ENCODE measurements at regions not wholly inside any gene's neighbourhood (a gene's known extent, or its start where the extent isn't known, plus 50 kb on each side); places are given as distances from the start of the nearest gene placed in this dataset.

DNA sequence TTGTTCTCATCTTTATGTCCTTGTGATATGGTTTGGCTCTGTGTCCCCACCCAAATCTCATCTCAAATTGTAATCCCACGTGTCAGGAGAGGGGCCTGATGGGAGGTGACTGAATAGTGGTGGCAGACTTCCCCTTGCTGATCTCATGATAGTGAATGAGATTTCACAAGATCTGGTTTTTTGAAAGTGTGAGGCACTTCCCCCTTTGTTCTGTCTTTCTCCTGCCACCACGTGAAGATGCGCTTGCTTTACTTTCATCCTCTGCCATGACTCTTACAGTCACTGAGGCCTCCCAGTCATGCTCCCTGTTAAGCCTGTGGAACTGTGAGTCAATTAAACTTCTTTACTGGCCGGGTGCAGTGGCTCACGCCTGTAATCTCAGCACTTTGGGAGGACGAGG lies 161.0 kb downstream of the HERPUD2 start:
- no peak for DNase-seq (ENCODE audit: low read depth)

DNA sequence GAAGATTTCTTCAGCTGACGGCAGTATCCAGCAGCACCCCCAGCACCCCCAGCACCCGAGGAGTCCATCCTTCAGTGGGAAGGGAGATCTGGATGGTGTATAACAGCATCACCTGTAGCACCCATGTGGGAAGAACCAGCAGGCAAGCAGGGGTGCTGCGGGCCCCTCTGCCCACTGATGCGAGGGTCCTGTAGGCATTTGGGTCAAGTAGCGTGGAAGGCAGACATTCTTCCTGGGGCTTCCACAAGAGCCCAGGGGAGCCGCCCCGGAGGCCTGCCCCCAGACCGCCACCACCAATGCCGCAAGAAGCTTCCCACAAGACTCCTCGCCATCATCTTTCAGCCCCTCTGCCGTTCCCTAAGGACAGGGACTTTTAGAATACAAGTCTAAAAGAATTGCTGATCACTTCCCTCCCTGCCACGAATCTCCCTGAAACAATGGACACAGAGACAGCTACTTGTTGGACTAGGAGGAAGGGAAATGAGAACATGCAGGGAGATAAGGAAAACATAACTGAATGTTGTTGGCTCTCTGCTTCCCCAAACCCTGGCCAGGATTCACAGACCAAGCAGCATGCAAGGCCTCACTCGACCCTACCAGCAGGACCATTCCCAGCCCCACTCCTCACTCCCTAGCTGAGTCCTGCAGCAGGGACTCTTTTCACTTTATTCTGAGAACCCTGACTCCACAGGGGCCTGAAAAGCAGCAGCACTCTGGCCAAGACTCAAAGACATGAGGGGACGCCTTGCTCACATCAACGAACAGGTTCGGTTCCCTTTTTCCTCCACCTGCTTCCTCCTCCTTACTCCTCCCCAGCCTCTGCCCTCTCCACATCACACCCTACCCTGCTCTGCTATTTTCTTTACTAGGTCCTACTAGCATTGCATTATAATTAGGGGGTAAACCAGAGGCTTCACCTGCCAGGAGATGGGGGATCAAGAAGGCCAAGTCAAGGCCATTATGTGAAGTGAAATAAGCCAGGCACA lies 164.5 kb downstream of the HERPUD2 start:
- no peak for DNase-seq (ENCODE audit: low read depth)

DNA sequence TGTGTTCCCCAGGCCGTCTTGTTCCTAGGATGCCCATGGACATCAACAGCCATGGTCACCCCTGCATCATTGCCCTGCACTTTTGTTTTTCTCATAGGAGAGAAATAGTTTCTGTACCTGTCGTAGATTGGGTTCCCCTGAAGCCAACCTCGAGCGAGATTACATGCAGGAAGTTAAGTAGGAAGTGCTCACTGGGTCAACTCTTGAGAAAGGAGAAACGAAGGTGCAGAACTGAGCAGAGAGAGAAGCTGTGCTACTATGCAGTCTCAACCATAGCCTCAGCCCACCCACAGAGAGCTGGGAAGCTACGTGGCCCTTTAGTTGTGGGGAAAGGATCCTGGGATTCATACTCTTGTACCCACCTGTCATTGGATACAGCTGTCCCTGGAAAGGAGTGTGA lies 165.2 kb downstream of the HERPUD2 start:
- DNase-seq (ENCODE audit: low read depth) = no peak

DNA sequence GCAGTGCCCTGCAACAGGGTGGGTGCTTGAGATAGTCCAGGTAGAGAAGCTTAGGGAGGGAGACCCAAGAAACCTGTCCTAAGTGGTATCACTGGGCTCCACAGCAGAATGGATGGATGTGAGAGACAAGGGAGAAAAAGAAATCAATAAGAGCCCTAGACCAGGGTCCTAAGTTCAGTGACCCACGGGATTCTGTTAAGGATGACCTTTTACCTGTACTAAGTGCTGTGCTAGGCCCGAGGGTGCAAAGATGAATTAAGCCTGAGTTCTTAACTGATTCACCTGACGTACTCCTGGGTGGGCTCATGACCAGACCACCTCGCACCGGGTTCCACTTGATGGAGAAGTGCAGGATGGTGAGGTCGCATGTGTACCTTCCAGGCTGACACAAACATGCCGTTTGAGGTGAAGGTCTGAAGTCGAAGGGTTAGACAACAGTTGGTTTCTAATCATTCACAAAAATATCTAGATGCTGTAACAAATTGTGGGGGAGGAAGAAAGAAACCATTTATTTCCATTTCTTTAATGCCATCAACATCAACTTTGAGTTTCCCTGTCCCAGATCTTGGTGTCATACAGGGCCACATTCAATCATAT lies 166.5 kb downstream of the HERPUD2 start:
- no peak for DNase-seq (ENCODE audit: low read depth)

DNA sequence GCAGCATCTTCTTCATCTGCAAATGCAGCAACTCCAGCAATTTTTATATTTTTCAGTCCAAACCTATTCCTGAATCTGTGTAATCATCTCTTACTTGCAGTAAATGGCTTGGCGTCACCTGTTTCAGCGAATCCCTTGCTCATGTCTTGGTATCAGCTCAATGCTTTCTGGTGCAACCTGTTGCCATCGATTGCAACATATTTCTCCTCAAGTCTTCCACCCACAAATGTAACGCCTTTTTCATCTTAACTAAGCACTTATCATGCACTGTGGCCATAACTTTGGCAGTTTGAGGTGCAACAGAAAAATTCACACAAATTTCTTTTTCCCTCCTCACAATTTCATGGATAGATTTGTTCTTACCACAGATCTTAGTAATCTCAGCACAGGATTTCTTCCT lies 168.3 kb downstream of the HERPUD2 start:
- no peak for DNase-seq (ENCODE audit: low read depth)

DNA sequence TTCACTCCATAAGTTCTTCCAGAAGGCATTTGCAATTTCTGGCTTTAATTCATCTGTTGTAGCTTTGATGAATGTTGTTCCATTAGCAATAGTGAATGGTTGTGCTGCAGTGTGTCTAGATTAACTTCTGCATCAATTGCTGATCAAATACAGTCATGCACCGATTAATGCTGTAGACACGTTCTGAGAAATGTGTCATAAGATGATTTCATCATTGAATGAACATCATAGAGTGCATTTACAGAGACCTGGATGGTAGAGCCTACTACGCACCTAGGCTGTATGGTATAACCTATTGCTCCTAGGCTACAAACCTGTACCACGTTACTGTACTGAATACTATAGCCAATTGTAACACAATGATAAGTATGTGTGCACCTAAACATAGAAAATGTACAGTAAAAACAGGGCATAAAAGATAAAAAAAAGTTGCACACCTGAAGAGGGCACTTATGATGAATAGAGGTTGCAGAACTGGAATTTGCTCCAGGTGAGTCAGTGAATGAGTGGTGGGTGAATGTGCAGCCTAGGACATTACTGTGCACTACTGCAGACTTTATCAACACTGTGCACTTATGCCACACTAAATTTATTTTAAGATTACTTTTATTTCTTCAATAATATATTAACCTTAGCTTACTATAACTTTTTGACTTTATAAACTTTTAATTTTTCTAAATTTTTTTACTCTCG lies 170.7 kb downstream of the HERPUD2 start:
- DNase-seq (ENCODE audit: low read depth) = no peak

DNA sequence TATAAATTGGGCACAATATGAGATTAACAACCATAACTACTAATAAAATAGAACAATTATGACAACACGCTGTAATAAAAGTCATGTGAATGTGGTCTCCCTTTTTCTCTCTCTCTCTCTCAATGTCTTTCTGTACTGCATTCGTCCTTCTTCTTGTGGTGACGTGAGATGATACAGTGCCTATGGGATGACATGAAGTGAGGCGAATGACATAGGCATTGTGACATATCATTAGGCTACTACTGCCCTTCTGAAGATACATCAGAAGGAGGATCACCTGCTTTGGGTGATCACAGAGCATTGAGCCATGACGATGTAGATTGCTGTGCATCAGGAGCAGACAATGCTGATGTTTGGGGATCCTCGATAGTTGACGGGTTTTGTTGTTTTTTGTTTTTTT lies 171.6 kb downstream of the HERPUD2 start:
- DNase-seq (ENCODE audit: low read depth) = no peak

DNA sequence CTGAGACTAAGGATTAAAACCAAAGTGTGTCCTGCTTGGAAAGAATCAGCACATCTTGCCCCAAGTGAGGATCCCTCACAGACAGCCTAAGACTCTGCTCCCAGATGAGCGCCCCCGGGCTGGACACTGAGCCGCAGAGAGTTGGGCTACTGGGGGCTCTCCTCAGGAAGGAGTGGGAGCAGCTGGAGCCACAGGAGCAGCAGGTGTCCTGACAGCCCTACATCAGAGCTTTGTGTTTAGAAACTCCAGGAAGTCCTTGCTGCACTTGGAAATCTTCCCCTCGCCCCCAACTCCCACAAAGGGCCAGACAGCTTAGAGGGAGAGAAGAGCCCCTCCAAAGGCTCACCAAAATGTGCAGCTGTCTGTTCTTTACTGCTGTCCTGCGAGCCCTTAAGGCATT lies 172.2 kb downstream of the HERPUD2 start:
- no peak for DNase-seq (ENCODE audit: low read depth)

DNA sequence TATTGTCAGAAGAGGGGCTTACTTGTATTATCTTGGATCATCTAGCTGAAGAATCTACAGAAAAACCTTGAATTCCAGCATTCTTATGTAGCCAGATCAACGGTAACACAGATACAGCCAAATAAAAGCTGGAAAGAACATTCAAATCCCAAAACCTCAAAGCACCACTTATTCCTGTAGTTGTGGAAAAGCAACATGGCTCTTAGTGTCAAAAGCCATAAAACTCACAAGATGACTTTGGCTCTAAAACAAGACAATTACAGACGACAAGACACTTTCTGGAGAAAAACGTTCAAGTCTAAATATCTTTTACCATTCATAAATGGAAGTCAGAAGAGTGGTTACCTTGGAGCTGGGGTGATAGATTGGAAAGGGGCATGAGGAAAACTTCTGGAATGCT lies 173.0 kb downstream of the HERPUD2 start:
- no peak for DNase-seq (ENCODE audit: low read depth)

DNA sequence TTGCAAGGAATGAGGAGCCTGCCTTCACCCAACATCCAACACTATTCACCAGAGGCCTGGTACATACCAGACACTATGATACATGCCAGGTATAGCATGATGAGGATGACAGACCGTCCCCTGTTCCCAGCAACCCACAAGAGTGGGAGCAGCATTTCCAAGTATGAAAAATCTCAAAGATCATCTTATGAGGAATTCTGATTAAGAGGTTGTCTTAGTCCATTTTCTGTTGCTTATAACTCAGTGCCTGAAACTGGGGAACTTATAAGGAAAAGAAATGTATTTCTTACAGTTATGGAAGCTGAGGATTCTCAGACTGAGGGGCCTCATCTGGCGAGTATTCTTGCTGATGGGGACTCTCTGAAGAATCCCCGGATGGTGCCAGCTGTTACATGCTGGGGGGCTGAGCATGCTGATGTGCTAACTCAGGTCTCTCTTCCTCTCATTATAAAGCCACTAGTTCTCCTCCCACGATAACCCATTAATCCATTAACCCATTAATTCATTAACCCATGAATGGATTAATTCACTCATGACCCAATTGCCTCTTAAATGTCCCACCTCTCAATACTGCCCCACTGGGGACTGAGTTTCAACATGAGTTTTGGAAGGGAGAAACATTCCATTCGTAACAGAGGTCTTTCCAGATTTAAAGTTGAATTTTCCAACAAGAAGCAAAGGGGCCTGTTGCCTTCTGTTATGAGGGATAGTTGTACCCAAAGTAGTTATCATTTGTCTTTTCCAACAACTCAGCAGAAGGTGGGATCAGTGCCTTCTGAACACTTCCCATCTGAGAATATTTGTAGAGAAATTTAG lies 173.9 kb downstream of the HERPUD2 start:
- no peak for DNase-seq (ENCODE audit: low read depth)

DNA sequence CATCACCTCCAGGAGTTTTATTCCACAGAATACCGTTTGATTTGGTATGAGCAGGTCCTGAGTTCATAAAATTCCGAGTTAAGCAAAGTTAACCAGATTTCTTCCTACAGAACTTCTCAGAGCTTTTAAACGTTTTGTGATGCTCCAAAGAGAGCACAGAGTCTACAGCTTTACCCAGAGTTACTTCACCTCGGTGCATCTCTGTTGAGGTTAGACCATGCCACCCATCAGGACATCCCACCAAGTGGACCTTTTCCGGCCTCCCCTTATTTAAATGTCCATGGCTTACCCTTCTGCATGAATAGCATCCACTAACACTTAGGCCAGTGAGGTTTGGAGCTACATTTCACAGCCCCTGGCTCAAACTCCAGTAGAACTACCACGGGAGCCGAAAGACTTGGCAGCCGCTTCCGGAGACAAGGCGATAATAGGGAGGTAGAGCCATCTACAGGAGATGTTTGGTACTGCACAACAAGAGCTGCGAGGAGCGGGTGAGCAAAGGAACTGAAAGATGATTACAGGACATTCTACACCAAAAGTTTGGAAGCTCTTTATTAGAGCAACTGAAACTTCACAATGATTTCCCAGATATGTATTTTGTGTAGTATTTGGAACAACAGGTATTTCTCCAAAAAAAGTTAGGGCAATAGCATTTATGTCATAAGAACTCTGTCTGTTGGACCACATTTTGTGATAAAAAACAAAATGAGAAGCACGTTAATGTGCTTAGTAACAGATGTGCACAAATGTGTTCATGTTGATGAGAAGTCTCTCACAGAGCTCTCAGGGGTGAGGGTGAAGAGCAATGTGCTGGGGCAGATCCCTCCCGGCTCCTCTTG lies 174.7 kb downstream of the HERPUD2 start:
- DNase-seq (ENCODE audit: low read depth) = peak; percentile 46

DNA sequence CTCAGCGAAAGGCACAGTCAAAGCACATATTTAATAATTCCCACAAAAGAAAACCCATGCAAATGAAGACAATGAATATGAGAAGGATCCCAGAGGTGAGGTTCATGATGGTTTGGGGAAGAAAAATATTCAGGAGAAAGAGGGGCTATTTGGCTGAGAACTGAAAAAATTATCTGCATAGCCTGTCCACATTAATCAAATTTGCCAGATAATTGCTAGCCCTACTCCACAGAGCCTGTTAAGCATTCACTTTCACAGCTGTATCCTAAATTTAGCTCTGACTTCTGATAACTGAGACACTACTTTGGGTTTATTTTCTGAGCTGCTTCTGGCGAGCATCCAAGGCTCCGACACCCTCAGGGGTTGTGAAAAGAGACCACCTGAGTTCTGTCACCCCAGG lies 176.2 kb downstream of the HERPUD2 start:
- no peak for DNase-seq (ENCODE audit: low read depth)

DNA sequence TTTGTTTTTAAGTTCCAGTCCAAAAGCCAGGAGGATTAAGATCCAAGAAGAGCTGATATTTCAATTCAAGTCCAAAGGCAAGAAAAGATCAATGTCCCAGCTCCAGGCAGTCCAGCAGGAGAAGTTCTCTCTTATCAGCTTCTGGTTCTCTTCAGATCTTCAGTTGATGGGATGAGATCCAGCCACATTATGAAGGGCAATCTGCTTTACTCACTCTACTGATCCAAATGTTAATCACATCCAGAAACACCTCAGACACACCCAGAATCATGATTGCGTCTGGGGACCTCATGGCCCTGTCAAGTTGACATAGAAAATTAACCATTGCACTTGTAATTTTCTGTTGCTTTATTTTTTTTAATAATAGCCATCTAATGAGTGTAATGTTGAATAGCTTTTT lies 178.4 kb downstream of the HERPUD2 start:
- no peak for DNase-seq (ENCODE audit: low read depth)

DNA sequence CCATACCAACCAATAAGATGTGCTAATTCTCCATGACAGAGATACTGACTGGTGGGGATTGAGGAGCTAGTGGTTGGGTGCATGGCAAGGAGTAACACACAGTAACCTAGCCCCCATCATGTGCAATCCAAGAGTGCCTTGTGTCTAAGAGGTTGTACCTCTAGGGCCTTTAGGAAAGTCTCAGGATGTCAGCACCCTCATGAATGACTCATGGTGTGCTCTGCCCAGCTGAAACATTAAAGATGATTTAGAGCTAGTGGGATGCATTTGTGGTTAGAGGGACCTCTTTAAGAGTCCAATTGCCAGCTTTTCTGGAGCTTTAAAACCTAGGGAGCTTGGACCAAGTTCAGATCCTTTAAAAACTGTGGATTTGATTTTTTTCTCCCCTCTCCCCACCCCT lies 181.1 kb downstream of the HERPUD2 start:
- no peak for DNase-seq (ENCODE audit: low read depth)

DNA sequence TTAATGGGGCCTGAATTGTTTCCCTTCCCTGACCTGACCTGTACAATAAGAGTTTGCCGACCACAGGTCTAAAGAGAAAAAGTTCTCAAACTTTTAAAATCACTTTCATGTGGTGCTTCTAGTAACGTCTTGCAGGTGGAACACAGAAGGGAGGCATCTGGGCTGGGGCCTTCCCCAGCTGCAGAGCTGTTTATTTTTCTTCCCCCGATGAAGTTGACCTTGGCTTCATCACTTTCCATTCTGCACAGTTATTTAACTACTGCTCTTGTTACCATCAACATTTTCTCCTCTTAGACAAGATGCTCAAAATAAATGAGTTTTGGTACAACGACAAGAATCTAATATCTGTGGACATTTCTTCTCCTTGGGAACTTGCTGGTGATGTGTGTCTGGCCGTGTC lies 181.7 kb downstream of the HERPUD2 start:
- no peak for DNase-seq (ENCODE audit: low read depth)

DNA sequence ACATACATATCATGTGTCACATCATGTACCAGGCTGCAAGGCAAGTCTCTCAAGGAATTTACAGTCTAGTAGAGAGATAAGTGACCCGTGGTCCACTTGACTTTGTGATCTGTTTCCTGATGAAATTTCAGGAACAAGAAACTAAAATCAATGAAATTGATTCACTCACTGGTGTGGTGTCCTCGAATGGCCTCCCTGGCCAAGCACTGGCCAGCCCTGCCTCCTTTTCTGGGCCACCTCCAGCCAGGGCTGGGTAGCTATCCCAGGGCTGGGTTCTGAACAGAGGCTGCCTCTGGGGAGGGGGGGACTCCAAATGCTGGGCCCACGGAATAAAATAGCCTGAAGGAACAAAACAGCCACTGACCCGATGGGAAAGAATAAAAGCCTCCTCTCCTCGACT lies 182.2 kb downstream of the HERPUD2 start:
- DNase-seq (ENCODE audit: low read depth) = no peak

DNA sequence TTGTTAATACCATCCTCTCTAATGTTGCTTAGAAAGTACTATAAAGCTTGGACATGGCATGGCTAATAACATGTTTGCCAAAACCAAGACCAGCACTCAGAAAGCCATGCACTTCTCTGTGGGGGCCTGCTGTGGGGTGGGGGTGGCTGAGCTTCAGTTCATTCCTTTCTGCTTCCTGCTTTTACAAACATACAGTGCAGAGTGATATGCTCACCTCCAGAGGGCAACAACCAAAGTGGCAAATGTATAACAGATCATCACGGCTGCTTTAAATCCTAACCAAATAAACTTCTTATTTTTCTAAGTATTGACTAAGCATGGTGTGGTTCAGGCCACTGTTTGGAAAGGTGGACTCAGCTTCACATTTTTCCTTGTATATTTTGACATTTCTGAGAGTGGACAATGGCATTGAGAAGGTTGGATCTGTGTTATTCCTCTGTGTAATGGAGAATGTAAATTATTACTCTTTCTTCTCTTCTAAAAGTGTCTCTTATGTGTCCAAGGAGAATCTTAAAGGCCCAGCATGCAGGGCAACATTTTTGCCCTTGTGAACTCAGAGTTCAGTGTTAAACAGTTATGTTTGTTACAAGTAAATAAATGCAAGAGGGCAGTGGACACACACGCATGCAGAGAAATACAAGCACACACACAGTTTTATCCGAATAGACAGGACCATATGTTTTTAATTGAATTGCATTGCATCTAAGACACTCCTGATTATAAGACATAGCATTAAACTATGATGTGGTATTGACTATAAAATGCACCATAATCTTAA lies 186.1 kb downstream of the HERPUD2 start:
- no peak for DNase-seq (ENCODE audit: low read depth)

DNA sequence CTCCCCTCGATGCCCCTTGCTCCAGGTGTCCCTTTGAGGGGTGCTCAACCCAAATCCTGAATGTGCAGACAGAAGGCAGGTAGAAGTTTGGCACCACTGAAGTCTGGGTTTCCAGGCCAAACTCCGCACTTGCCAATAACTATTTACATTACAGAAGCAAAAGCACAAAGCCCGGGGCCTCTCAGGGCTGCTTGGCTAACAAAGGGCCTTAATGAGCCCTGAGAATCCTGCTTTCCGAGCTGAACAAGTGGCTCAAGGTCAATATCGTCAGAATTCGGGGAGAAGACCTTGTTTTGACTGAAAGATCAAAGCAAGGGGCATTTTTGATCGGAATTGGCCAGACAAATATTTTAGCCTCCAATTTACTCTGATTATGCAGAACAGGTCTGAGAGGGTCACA lies 189.9 kb downstream of the HERPUD2 start:
- DNase-seq (ENCODE audit: low read depth) = no peak

DNA sequence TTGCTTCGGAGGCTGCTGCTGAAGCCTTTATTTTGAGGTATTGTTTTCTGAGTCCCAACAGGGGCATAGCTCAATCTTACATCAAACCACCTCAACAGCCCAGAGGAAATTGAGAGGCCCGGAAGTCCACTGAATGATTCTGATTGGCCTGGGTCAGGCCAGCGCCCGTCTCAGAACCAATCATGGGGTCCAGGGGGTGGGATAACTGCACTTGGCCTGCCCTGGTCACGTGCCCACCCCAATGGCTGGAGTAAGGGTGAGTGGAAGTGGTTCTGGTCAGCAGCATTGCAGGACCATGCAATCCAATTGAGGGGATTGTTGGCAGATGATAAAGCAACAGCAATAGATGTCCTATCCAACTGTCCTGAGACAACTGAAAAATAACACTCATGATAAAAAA lies 190.6 kb downstream of the HERPUD2 start:
- DNase-seq (ENCODE audit: low read depth) = no peak

DNA sequence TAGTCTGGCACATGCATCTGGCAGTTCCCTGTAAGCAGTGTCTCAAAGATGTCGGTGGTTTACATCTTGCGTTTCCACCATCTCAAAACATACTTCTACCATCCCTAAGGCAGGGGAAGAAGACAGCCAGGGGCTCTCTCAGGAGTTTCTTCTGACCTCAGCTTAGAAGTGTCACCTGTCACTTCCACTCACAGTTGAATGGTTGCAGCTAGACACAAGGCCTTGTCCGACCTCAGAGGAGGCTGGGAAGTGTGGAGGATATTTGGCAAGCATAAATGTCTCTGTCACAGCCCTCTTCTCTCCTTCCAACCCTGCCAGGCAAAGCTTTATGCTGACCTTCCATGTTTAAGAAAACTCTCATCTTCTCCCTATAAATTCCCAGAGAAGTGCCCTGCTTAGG lies 193.3 kb downstream of the HERPUD2 start:
- no peak for DNase-seq (ENCODE audit: low read depth)

Data from activated T-cell treated with anti-CD3 and anti-CD28 coated beads for 24 hours (primary cell).